GM18861 (cell line): ENCODE measurements at regions not wholly inside any gene's neighbourhood (a gene's known extent, or its start where the extent isn't known, plus 50 kb on each side); places are given as distances from the start of the nearest gene placed in this dataset.
A peak's percentile ranks its signal among the peaks of the same experiment; 100 is the strongest.

Experiments used
- ATAC-seq: cut with Tn5 transposase; IDR thresholded peaks from one replicate; pipeline ENCODE4 v1.9.1; 2021; ENCODE audit not compliant: unreplicated experiment

- ATAC-seq = no peak
Measured at GRCh38 chr3:101946906-101947305, 97.6 kb downstream of the NFKBIZ start.

- ATAC-seq = peak; percentile 89
Measured at GRCh38 chr3:101950510-101950909, 101.2 kb downstream of the NFKBIZ start.

GRCh38 chr3:101950985-101951733 lies 101.8 kb downstream of the NFKBIZ start:
- ATAC-seq = no peak

GRCh38 chr3:101954361-101954760 lies 105.0 kb downstream of the NFKBIZ start:
- ATAC-seq = no peak

- no peak for ATAC-seq
Measured at GRCh38 chr3:101954936-101955335, 105.6 kb downstream of the NFKBIZ start.

- no peak for ATAC-seq
Measured at GRCh38 chr3:101962055-101962454, 112.7 kb downstream of the NFKBIZ start.

- no peak for ATAC-seq
Measured at GRCh38 chr3:101963902-101964362, 114.6 kb downstream of the NFKBIZ start.

GRCh38 chr3:101964861-101965260 lies 115.5 kb downstream of the NFKBIZ start:
- ATAC-seq = no peak

GRCh38 chr3:101966226-101966625 lies 116.9 kb downstream of the NFKBIZ start:
- no peak for ATAC-seq

GRCh38 chr3:101970212-101970611 lies 120.9 kb downstream of the NFKBIZ start:
- ATAC-seq = no peak

GRCh38 chr3:101970905-101971304 lies 121.6 kb downstream of the NFKBIZ start:
- ATAC-seq = no peak

- no peak for ATAC-seq
Measured at GRCh38 chr3:101972430-101973162, 123.3 kb downstream of the NFKBIZ start.

GRCh38 chr3:101973163-101973505 lies 123.8 kb downstream of the NFKBIZ start:
- ATAC-seq = no peak

GRCh38 chr3:101975415-101975814 lies 126.1 kb downstream of the NFKBIZ start:
- ATAC-seq = peak; percentile 29

GRCh38 chr3:101976473-101976872 lies 127.2 kb downstream of the NFKBIZ start:
- ATAC-seq = peak; percentile 90

- no peak for ATAC-seq
Measured at GRCh38 chr3:101978348-101978747, 129.0 kb downstream of the NFKBIZ start.

GRCh38 chr3:101979033-101979432 lies 129.7 kb downstream of the NFKBIZ start:
- no peak for ATAC-seq

- ATAC-seq = no peak
Measured at GRCh38 chr3:101984356-101984755, 135.0 kb downstream of the NFKBIZ start.

GRCh38 chr3:101988596-101988995 lies 139.3 kb downstream of the NFKBIZ start:
- peak; percentile 25 for ATAC-seq

GRCh38 chr3:101989578-101990200 lies 140.4 kb downstream of the NFKBIZ start:
- ATAC-seq = no peak

GRCh38 chr3:101992863-101993262 lies 143.5 kb downstream of the NFKBIZ start:
- ATAC-seq = no peak

GRCh38 chr3:101994386-101994785 lies 145.1 kb downstream of the NFKBIZ start:
- ATAC-seq = no peak
